Naive B cell (primary cell): ENCODE measurements at regions not wholly inside any gene's neighbourhood (a gene's known extent, or its start where the extent isn't known, plus 50 kb on each side); places are given as distances from the start of the nearest gene placed in this dataset.

Experiments
- ATAC-seq, 2 donors: fragments of 150-1000 bp; cut with Tn5 transposase; 2 replicates each; pipeline ENCODE4 v1.10.0; 2021; ENCODE audit warnings: low read depth in 2 of 2, mild to moderate bottlenecking in 2 of 2, moderate library complexity in 2 of 2
- DNase-seq: peaks from one replicate; pipeline ENCODE4 v3.0.0; 2022
- H3K27ac Mint-ChIP-seq, 6 donors: one replicate each; pipeline ENCODE4 v1.8.0; 2020 to 2022; ENCODE audit warnings: mild to moderate bottlenecking in 6 of 6, mixed read lengths in 6 of 6, moderate library complexity in 5 of 6, inconsistent platforms in 2 of 6
- H3K27me3 Mint-ChIP-seq, 3 donors: one replicate each; pipeline ENCODE4 v1.8.0; 2021 to 2022; ENCODE audit warnings: mixed read lengths in 3 of 3, mild to moderate bottlenecking in 1 of 3
- H3K36me3 Mint-ChIP-seq, 2 donors: one replicate each; pipeline ENCODE4 v1.8.0; 2020 to 2022; ENCODE audit warnings: mixed read lengths in 2 of 2, inconsistent platforms in 1 of 2, mild to moderate bottlenecking in 1 of 2
- H3K4me1 Mint-ChIP-seq, 3 donors: one replicate each; pipeline ENCODE4 v1.8.0; 2020 to 2022; ENCODE audit warnings: mixed read lengths in 3 of 3, inconsistent platforms in 1 of 3, mild to moderate bottlenecking in 1 of 3, moderate library complexity in 1 of 3
- H3K4me3 Mint-ChIP-seq, 8 donors: one replicate each; pipeline ENCODE4 v1.8.0; 2020 to 2022; ENCODE audit warnings: mild to moderate bottlenecking in 8 of 8, mixed read lengths in 8 of 8, moderate library complexity in 8 of 8, inconsistent platforms in 2 of 8
- H3K9me3 Mint-ChIP-seq, 7 donors: one replicate each; pipeline ENCODE4 v1.8.0; 2020 to 2022; ENCODE audit warnings: mixed read lengths in 7 of 7, mild to moderate bottlenecking in 5 of 7, inconsistent platforms in 2 of 7, moderate library complexity in 1 of 7

- ATAC-seq (peak in 1 of 2 donors; percentile 27), DNase-seq (no peak)
- peaks cover 12 to 51% (median 41%) of the 10 kb centered on the region in 3 donors for H3K27me3 Mint-ChIP-seq
- H3K36me3 Mint-ChIP-seq: no peaks in the 10 kb centered on the region
- H3K27ac Mint-ChIP-seq: peak overlapping the region in 3 of 6 donors; percentile 8 to 48 (median 18)
- peak overlapping the region in 4 of 8 donors; percentile 8 to 57 (median 32) for H3K4me3 Mint-ChIP-seq
- H3K4me1 Mint-ChIP-seq: peaks cover 10 to 16% (median 15%) of the 10 kb centered on the region in 3 donors
- H3K9me3 Mint-ChIP-seq: no peaks in the 10 kb centered on the region
Observed at GRCh38 chr20:50297498-50298376, 107.1 kb downstream of the CEBPB start.

- no peak overlapping the region for H3K27ac Mint-ChIP-seq
- no peak for ATAC-seq
- peak overlapping the region in 1 of 8 donors; percentile 13 for H3K4me3 Mint-ChIP-seq
- H3K36me3 Mint-ChIP-seq: no peaks in the 10 kb centered on the region
- H3K9me3 Mint-ChIP-seq: no peaks in the 10 kb centered on the region
- H3K4me1 Mint-ChIP-seq: peaks cover 10 to 16% (median 15%) of the 10 kb centered on the region in 3 donors
- peaks cover 12 to 48% (median 38%) of the 10 kb centered on the region in 3 donors for H3K27me3 Mint-ChIP-seq
- no peak for DNase-seq
Observed at GRCh38 chr20:50298554-50299324, 108.1 kb downstream of the CEBPB start.

- Mint-ChIP-seq H3K36me3 (no peaks in the 10 kb centered on the region), H3K27ac (no peak overlapping the region), H3K4me1 (peaks cover 10 to 16% (median 15%) of the 10 kb centered on the region in 3 donors), H3K9me3 (no peaks in the 10 kb centered on the region), H3K4me3 (no peak overlapping the region), H3K27me3 (peaks cover 12 to 43% (median 33%) of the 10 kb centered on the region in 3 donors)
- ATAC-seq: no peak
- DNase-seq: no peak
Observed at GRCh38 chr20:50299325-50299629, 108.6 kb downstream of the CEBPB start.

GRCh38 chr20:50301165-50301564, 110.5 kb downstream of the CEBPB start:
- ATAC-seq (no peak), DNase-seq (no peak)
- Mint-ChIP-seq H3K4me1 (peaks cover 10 to 14% (median 13%) of the 10 kb centered on the region in 3 donors), H3K27me3 (peaks cover 12 to 28% (median 26%) of the 10 kb centered on the region in 3 donors), H3K4me3 (no peak overlapping the region), H3K36me3 (no peaks in the 10 kb centered on the region), H3K9me3 (no peaks in the 10 kb centered on the region), H3K27ac (peak overlapping the region in 1 of 6 donors; percentile 58)

GRCh38 chr20:50301712-50302111, 111.1 kb downstream of the CEBPB start:
- Mint-ChIP-seq H3K4me1 (peaks cover 10 to 13% (median 10%) of the 10 kb centered on the region in 3 donors), H3K4me3 (no peak overlapping the region), H3K36me3 (no peaks in the 10 kb centered on the region), H3K27ac (no peak overlapping the region), H3K27me3 (peaks cover 12 to 28% (median 26%) of the 10 kb centered on the region in 3 donors), H3K9me3 (no peaks in the 10 kb centered on the region)
- no peak for DNase-seq
- no peak for ATAC-seq

GRCh38 chr20:50302341-50303057, 111.9 kb downstream of the CEBPB start:
- Mint-ChIP-seq H3K36me3 (no peaks in the 10 kb centered on the region), H3K4me3 (no peak overlapping the region), H3K4me1 (peaks cover 7 to 9% (median 9%) of the 10 kb centered on the region in 3 donors), H3K9me3 (no peaks in the 10 kb centered on the region), H3K27ac (no peak overlapping the region), H3K27me3 (peaks cover 12 to 28% (median 26%) of the 10 kb centered on the region in 3 donors)
- ATAC-seq: no peak
- DNase-seq: no peak

GRCh38 chr20:50303573-50304500, 113.2 kb downstream of the CEBPB start:
- no peaks in the 10 kb centered on the region for H3K9me3 Mint-ChIP-seq
- ATAC-seq (no peak), DNase-seq (no peak)
- H3K27ac Mint-ChIP-seq: peak overlapping the region in 1 of 6 donors; percentile 74
- no peak overlapping the region for H3K4me3 Mint-ChIP-seq
- H3K36me3 Mint-ChIP-seq: no peaks in the 10 kb centered on the region
- H3K4me1 Mint-ChIP-seq: no peaks in the 10 kb centered on the region
- peaks cover 5 to 17% (median 16%) of the 10 kb centered on the region in 3 donors for H3K27me3 Mint-ChIP-seq

GRCh38 chr20:50304501-50304856, 113.8 kb downstream of the CEBPB start:
- Mint-ChIP-seq H3K36me3 (no peaks in the 10 kb centered on the region), H3K27me3 (peaks cover 8 to 22% (median 16%) of the 10 kb centered on the region in 3 donors), H3K4me1 (no peaks in the 10 kb centered on the region), H3K27ac (no peak overlapping the region), H3K4me3 (no peak overlapping the region), H3K9me3 (no peaks in the 10 kb centered on the region)
- DNase-seq (no peak), ATAC-seq (no peak)

- no peaks in the 10 kb centered on the region for H3K4me1 Mint-ChIP-seq
- ATAC-seq: no peak
- H3K9me3 Mint-ChIP-seq: no peaks in the 10 kb centered on the region
Observed at GRCh38 chr20:50304923-50305635, 114.4 kb downstream of the CEBPB start.

GRCh38 chr20:50305636-50306477, 115.2 kb downstream of the CEBPB start:
- H3K4me3 Mint-ChIP-seq: no peak overlapping the region
- ATAC-seq (no peak), DNase-seq (no peak)
- no peaks in the 10 kb centered on the region for H3K4me1 Mint-ChIP-seq
- H3K36me3 Mint-ChIP-seq: no peaks in the 10 kb centered on the region
- peak overlapping the region in 1 of 6 donors; percentile 78 for H3K27ac Mint-ChIP-seq
- H3K9me3 Mint-ChIP-seq: no peaks in the 10 kb centered on the region
- peaks cover 5 to 16% (median 7%) of the 10 kb centered on the region in 3 donors for H3K27me3 Mint-ChIP-seq

More at GRCh38 chr20:50304923-50305635, 114.4 kb downstream of the CEBPB start:
- Mint-ChIP-seq H3K36me3 (no peaks in the 10 kb centered on the region), H3K27me3 (peaks cover 10 to 23% (median 15%) of the 10 kb centered on the region in 3 donors), H3K27ac (no peak overlapping the region), H3K4me3 (no peak overlapping the region)
- no peak for DNase-seq
